Spleen (tissue), 11 donors: ENCODE measurements at regions not wholly inside any gene's neighbourhood (a gene's known extent, or its start where the extent isn't known, plus 50 kb on each side); places are given as distances from the start of the nearest gene placed in this dataset.

Experiments used
- DNase-seq: peaks from one replicate; pipeline ENCODE4 v3.0.0-alpha.2; 2020
- H3K27ac ChIP-seq, 8 donors: fragments of 200-600 bp; sonication (generic) in 7 of 8; 1 replicate in 4 of 8; 2 replicates in 4 of 8; pipeline versions ENCODE4 v1.5.0 to v1.8.0; 2016 to 2021; ENCODE audit warnings: inconsistent platforms in 4 of 8, mild to moderate bottlenecking in 4 of 8, moderate library complexity in 1 of 8
- H3K27me3 ChIP-seq, 7 donors: fragments of 200-600 bp; sonication (generic) in 6 of 7; replicated peaks in 1 of 7; 1 replicate in 4 of 7; 2 replicates in 3 of 7; pipeline versions ENCODE4 v1.5.0 to v1.8.0; 2016 to 2021; ENCODE audit warnings: inconsistent platforms in 3 of 7, mild to moderate bottlenecking in 1 of 7
- H3K36me3 ChIP-seq, 6 donors: fragments of 200-600 bp; sonication (generic) in 5 of 6; 1 replicate in 4 of 6; 2 replicates in 2 of 6; pipeline versions ENCODE4 v1.5.0 to v1.8.0; 2016 to 2021; ENCODE audit warnings: inconsistent platforms in 2 of 6
- H3K4me1 ChIP-seq, 6 donors: fragments of 200-600 bp; sonication (generic) in 5 of 6; 1 replicate in 3 of 6; 2 replicates in 3 of 6; pipeline versions ENCODE4 v1.5.0 to v1.8.0; 2016 to 2021; ENCODE audit warnings: inconsistent platforms in 3 of 6
- H3K4me3 ChIP-seq, 8 donors: fragments of 200-600 bp; sonication (generic) in 7 of 8; 1 replicate in 4 of 8; 2 replicates in 4 of 8; pipeline versions ENCODE4 v1.5.0 to v1.8.0; 2016 to 2021; ENCODE audit warnings: inconsistent platforms in 4 of 8, mild to moderate bottlenecking in 4 of 8, moderate library complexity in 2 of 8
- H3K9me3 ChIP-seq, 8 donors: fragments of 200-600 bp; sonication (generic) in 7 of 8; 1 replicate in 4 of 8; 2 replicates in 4 of 8; pipeline versions ENCODE4 v1.5.0 to v1.8.0; 2016 to 2021; ENCODE audit warnings: inconsistent platforms in 4 of 8
- CTCF ChIP-seq, 11 experiments: fragments of 200-600 bp in 7 of 11; fragments of 450-650 bp in 4 of 11; sonication (generic) in 4 of 11; IDR thresholded peaks in 8 of 11; conservative IDR thresholded peaks in 3 of 11; 1 replicate in 7 of 11; 2 replicates in 4 of 11; pipeline versions ENCODE4 v1.4.0 to v1.8.0; 2016 to 2021; ENCODE audit warnings: antibody characterized with exemption in 11 of 11, inconsistent platforms in 4 of 11, mild to moderate bottlenecking in 1 of 11
- POLR2A ChIP-seq, 3 donors: fragments of 450-650 bp; IDR thresholded peaks; one replicate each; pipeline ENCODE4 v1.5.1; 2017; ENCODE audit warnings: antibody characterized with exemption in 3 of 3, mild to moderate bottlenecking in 1 of 3
- POLR2AphosphoS5 ChIP-seq, 3 donors: sonication (generic); formaldehyde crosslinking; IDR thresholded peaks; one replicate each; pipeline ENCODE4 v1.5.1; 2017; ENCODE audit warnings: antibody characterized with exemption in 3 of 3
- WGBS, 5 donors: extraction: QIAGEN DNeasy Blood & Tissue Kit in 3 of 5; methylation state at CpG; one replicate each; pipeline versions ENCODE4 v1.1.5 to v1.1.7; 2013 to 2018; 5-methylcytosine and 5-hydroxymethylcytosine counted together
- intact Hi-C: fragments of 100-400 bp; cut with DNase I; formaldehyde crosslinking; loops from one replicate; pipeline ENCODE4 v1.15.0; 2023; ENCODE audit warnings: low total_unique reads
- donor health status: healthy with polysubstance abuse.
- donor health status: DM: no; HTN: no; CAD: no; lungs with moderate emphysema.
- donor health status: DM: no; HTN: no; CAD: no.
- donor health status: Bipolar disorder and iron deficiency.
- donor health status: healthy.
- donor health status: DM: no; HTN: no; CAD: no.
- donor health status: DM: yes; HTN: yes; CAD: no.

GRCh38 chr9:1128046-1128445 is 77.9 kb downstream of the DMRT2 start:
- no peak for DNase-seq
- Histone ChIP-seq H3K27me3 (peaks cover 0 to 8% (median 0%) of the 10 kb centered on the region in 7 donors), H3K9me3 (peaks cover 0 to 15% (median 2%) of the 10 kb centered on the region in 8 donors), H3K27ac (no peak overlapping the region), H3K36me3 (no peaks in the 10 kb centered on the region), H3K4me1 (no peaks in the 10 kb centered on the region), H3K4me3 (no peak overlapping the region)
- TF ChIP-seq CTCF (IDR thresholded peaks at IDR 0.05 in 8 of 11, conservative IDR thresholded peaks at IDR 0.05 in 3 of 11) (no peak), POLR2AphosphoS5 (IDR thresholded peaks at IDR 0.05) (no peak), POLR2A (IDR thresholded peaks at IDR 0.05) (no peak)
- intact Hi-C loops, result no loop called here
- 12 to 39% (median 27%) methylated on average over 1 of the region's 1 CpG for WGBS, 5 donors

- H3K27me3 ChIP-seq, result peaks cover 0 to 8% (median 0%) of the 10 kb centered on the region in 7 donors
- peaks cover 0 to 19% (median 5%) of the 10 kb centered on the region in 8 donors for H3K9me3 ChIP-seq
- WGBS, 5 donors, result 14 to 28% (median 21%) methylated on average over 4 of the region's 4 CpGs
- no peaks in the 10 kb centered on the region for H3K36me3 ChIP-seq
- TF ChIP-seq POLR2AphosphoS5 (IDR thresholded peaks at IDR 0.05), result no peak
- TF ChIP-seq CTCF (IDR thresholded peaks at IDR 0.05 in 8 of 11, conservative IDR thresholded peaks at IDR 0.05 in 3 of 11), result no peak
- no peak for TF ChIP-seq POLR2A (IDR thresholded peaks at IDR 0.05)
- DNase-seq, result no peak
- intact Hi-C loops, result no loop called here
- H3K4me3 ChIP-seq, result no peak overlapping the region
- no peaks in the 10 kb centered on the region for H3K4me1 ChIP-seq
- H3K27ac ChIP-seq, result no peak overlapping the region
Measured at GRCh38 chr9:1129382-1129781, 79.2 kb downstream of the DMRT2 start.

GRCh38 chr9:1140057-1140456 is 89.9 kb downstream of the DMRT2 start:
- H3K4me3 ChIP-seq, result no peak overlapping the region
- TF ChIP-seq POLR2AphosphoS5 (IDR thresholded peaks at IDR 0.05) (no peak), CTCF (IDR thresholded peaks at IDR 0.05 in 8 of 11, conservative IDR thresholded peaks at IDR 0.05 in 3 of 11) (no peak), POLR2A (IDR thresholded peaks at IDR 0.05) (no peak)
- DNase-seq, result no peak
- H3K4me1 ChIP-seq, result no peaks in the 10 kb centered on the region
- peaks cover 0 to 48% (median 30%) of the 10 kb centered on the region in 8 donors for H3K9me3 ChIP-seq
- intact Hi-C loops, result no loop called here
- WGBS, 5 donors, result 89 to 98% (median 94%) methylated on average over 2 of the region's 2 CpGs
- no peaks in the 10 kb centered on the region for H3K36me3 ChIP-seq
- no peaks in the 10 kb centered on the region for H3K27me3 ChIP-seq
- H3K27ac ChIP-seq, result no peak overlapping the region

GRCh38 chr9:1151691-1152090 is 101.5 kb downstream of the DMRT2 start:
- DNase-seq, result no peak
- WGBS, 5 donors, result 60 to 89% (median 84%) methylated on average over 2 of the region's 2 CpGs
- intact Hi-C loops, result no loop called here
- no peaks in the 10 kb centered on the region for H3K4me1 ChIP-seq
- no peak overlapping the region for H3K27ac ChIP-seq
- no peaks in the 10 kb centered on the region for H3K36me3 ChIP-seq
- peaks cover 0 to 7% (median 0%) of the 10 kb centered on the region in 8 donors for H3K9me3 ChIP-seq
- no peaks in the 10 kb centered on the region for H3K27me3 ChIP-seq
- no peak for TF ChIP-seq POLR2AphosphoS5 (IDR thresholded peaks at IDR 0.05)
- no peak for TF ChIP-seq POLR2A (IDR thresholded peaks at IDR 0.05)
- TF ChIP-seq CTCF (IDR thresholded peaks at IDR 0.05 in 8 of 11, conservative IDR thresholded peaks at IDR 0.05 in 3 of 11), result no peak
- H3K4me3 ChIP-seq, result no peak overlapping the region
